ENCODE measurements at regions not wholly inside any gene's neighbourhood (a gene's known extent, or its start where the extent isn't known, plus 50 kb on each side); places are given as distances from the start of the nearest gene placed in this dataset.

DNA sequence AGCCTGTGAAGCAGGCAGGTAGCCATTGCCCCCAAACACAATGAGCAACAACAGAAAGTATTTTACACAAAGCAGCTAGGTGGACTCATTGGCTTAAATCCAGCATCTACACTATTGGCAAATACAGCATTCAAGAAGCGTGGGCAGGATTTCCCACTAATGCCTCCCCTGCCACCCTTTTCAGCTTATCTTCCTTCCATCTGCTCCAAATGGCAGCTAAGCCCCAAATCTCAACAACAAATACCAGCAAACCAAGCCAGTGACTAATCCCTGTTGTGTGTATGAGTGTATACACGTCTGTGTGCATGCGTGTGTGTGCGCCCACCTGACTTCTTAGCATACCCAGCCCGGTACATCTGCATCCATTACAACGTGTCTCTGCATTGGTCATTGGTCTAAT is 151.2 kb upstream of the WWC1 start:
- TF ChIP-seq POLR2A (IDR thresholded peaks at IDR 0.05) (no peak), CTCF (IDR thresholded peaks at IDR 0.05) (no peak), POLR2AphosphoS5 (IDR thresholded peaks at IDR 0.05) (no peak), EP300 (IDR thresholded peaks at IDR 0.05; ENCODE audit: low read depth) (no peak)

Data from transverse colon (tissue), 4 donors.